ENCODE measurements at regions not wholly inside any gene's neighbourhood (a gene's known extent, or its start where the extent isn't known, plus 50 kb on each side); places are given as distances from the start of the nearest gene placed in this dataset.

DNA sequence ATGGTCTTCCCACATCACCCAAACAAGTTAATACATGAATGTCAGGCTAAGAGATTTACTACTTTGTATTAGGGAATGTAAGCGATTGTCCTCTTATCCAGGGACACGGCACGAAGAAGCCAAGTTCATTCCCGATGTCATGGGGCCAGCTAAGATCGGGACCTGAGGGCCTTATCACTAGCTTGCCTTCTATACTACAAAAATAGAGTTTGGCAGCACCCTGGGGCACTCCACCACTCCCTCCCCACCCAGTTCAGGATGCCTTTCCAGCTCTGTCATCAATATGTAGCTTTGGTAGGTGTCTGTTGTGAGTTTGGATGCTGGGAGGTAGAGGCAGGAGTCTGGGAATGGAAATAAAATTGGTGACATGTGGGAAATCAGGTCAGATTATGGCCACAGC, 197.5 kb downstream of the ATG4C start:
- no peak for DNase-seq (ENCODE audit: low spot score)

GRCh38 chr1:62988867-62989266, 204.9 kb downstream of the ATG4C start:
- no peak for DNase-seq (ENCODE audit: low spot score)

DNA sequence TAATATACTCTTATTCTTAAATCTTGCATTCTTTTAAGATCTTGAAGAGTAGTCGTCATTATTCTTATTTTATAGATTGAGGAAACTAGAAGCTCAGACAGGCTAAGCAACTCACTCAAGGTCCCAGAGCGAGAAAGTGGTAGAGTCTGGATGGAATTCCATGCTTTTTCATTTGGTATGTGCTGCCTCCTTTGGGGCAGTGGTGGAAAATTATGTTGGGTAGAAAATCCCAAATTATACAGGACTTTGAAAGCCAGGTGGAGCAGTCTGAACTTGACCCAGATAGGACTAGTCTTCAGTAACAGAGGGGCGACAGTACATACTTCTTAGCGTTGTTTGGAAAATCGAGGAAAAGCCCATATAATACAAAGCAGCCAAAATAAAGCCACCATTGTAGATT, 205.6 kb downstream of the ATG4C start:
- no peak for DNase-seq (ENCODE audit: low spot score)

DNA sequence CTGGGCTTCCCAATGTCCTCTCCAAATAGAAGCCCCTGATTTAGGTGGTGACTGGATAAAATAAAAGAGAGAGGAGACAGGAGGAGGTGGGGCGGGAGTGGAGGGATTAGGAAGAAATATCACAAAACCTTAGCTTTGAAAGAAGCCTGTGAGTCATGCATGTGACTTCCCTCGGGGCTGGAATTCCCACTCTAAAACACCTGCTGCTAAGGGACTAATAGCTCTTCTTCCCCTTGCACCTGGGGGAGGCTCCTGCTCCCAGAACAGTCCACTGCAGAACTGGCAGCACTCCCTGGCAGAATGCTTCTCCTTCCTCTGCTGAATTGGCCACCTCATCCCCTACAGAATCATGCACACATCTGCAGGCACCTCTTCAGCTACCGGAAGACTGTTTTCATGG, 207.2 kb downstream of the ATG4C start:
- no peak for DNase-seq (ENCODE audit: low spot score)

GRCh38 chr1:62993844-62994243, 209.9 kb downstream of the ATG4C start:
- DNase-seq (ENCODE audit: low spot score) = no peak

DNA sequence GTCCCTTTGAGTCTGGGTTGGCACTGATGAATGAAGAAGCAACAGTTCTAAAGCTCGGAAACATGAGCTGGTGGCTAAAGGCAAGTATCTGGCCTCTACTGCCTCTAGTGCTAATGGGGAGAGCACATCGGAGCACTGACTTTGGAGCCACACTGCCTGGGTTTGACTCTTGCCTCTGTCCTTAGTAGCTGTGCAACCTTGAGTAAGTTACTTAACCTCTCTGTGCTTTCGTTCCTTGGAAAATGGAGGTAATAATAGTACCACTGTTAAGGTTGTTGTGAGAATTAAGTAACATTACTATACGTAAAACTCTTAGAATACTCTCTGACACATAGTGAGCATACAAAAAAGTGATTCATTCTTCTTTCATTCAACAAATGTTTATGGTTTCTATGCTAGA, 211.2 kb downstream of the ATG4C start:
- no peak for DNase-seq (ENCODE audit: low spot score)

DNA sequence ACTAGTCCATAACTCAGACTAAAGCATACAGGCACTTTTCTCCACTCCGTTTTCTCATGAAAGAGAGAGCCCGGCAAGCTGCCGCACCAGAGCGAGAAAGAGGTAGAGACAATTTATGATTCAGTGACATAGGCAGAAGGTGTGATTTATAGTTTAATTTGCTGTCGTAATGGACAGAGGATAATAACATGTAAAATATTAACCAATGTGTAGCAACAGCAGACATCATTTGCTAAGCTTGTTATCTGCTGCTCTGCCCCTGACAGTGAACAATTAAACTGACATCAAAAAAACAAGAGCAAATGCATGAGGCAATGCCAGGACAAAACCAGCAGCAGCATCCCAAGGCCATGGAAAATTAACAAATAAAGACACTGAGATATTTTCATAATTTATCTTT, 214.0 kb downstream of the ATG4C start:
- DNase-seq (ENCODE audit: low spot score) = no peak

- DNase-seq (ENCODE audit: low spot score) = no peak
Measured at GRCh38 chr1:62998845-62999649, 215.1 kb downstream of the ATG4C start.

GRCh38 chr1:63000508-63000907, 216.6 kb downstream of the ATG4C start:
- DNase-seq (ENCODE audit: low spot score) = no peak

DNA sequence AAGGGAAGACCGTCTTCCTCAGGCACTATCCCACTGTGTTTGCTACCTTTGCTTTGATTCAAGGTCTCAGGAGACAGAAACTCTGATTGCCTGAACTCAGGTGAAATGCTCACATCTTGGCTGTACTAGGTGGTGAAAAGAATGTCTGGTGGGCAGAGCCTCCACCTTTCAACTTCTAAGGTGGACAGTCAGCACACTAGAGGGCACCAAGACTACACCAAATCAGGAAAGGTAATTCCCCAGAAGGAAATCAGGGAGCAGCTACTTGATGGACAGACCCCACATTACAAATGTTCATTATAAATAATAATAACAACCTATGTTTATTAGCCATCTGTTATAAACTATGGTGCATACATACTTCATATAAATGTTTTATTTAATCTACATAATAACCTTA, 220.9 kb downstream of the ATG4C start:
- DNase-seq (ENCODE audit: low spot score) = no peak

DNA sequence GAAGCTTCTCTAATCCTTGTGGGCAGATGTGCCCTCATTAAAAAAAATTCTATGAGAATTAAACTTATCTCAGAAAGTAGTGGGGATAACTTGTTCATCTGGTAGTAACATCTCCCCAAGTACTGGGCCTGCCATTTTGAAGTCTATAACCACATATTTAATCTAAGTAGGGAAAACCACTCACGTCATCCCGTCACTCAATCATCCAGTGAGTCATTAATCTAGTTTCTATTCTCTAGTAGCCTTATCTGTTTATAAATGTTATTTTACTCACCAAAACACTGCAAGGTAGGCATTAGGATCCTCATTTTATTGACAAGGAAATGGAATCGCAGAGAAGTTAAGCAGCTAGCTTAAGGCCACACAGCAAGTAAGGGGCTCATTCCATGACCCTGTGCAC, 221.9 kb downstream of the ATG4C start:
- no peak for DNase-seq (ENCODE audit: low spot score)

- DNase-seq (ENCODE audit: low spot score) = no peak
Measured at GRCh38 chr1:63009421-63009820, 225.5 kb downstream of the ATG4C start.

- no peak for DNase-seq (ENCODE audit: low spot score)
Measured at GRCh38 chr1:63010913-63011660, 227.2 kb downstream of the ATG4C start.

DNA sequence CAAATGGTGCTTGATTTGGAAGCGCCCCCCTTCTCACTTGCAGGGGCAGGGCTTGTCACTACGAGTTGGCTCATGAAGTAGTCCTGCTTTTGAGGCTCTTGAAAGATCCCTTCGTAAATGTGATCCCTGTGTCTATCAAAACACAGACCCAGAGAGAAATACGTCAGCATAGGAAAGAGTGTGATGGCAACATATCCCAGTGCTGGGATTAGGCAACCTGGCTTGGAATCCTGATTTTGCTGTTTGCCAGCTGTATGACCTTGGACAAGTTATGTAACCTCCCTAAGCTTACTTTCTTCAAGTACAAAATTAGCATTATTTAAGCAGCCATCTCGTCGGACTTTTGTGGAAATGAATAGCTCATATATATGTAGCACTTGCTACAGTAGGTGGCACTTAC, 228.4 kb downstream of the ATG4C start:
- DNase-seq (ENCODE audit: low spot score) = no peak

DNA sequence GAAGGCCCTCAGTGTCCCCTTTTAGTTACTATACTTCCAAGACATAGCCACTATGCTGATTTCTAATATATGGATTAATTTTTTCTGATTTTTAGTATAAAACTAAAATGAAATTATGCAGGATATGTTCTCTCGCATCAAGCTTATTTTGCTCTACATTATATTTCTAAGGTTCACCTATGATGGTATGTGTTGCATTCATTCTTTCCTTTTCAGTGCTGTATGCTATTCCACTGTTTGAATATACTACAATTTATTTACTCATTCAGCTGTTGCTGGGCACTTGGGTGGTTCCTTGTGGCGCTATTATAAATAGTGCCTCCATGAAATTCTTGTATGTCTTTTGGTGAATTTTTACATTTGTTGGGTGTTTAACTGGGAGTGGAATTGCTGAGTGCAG, 230.3 kb downstream of the ATG4C start:
- DNase-seq (ENCODE audit: low spot score) = no peak

DNA sequence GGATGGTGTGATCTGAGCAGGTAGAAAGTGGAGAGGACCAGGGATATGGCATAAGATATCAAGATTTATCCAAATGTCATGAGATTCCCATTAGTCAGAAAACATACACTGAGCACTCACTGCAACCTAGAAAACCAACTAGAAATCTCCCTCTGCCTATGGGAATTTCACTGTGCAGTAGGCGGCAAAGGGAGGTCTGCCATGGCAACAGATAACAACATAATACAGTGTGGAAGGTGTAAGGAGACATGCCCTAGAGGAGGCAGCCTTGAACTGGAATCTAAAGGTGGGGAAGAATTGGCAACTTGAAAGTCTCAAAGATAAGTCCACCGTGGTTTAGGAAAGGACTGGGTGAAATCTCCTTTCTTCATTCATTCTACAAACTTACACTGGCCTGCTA, 238.4 kb downstream of the ATG4C start:
- no peak for DNase-seq (ENCODE audit: low spot score)

DNA sequence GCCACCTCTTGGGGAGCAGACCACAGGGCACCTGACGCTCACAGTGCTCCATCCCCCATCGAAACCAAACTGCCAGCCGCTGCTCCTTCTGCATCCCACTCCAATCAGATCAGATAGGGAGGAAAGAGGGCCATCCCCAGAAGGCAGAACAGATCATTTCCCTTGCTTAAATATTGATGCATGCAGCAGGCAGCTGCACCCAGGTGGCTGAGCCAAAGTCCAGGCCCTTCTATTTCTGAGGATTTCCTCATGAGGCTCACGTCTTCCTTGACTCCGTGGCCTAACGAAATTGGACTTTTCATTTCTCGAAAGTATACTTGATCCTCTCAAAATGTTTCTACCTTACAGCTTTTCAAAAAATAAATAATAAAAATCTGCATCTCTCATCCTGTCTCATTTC, 239.2 kb downstream of the ATG4C start:
- no peak for DNase-seq (ENCODE audit: low spot score)

GRCh38 chr1:63023637-63024036, 239.7 kb downstream of the ATG4C start:
- DNase-seq (ENCODE audit: low spot score) = no peak

DNA sequence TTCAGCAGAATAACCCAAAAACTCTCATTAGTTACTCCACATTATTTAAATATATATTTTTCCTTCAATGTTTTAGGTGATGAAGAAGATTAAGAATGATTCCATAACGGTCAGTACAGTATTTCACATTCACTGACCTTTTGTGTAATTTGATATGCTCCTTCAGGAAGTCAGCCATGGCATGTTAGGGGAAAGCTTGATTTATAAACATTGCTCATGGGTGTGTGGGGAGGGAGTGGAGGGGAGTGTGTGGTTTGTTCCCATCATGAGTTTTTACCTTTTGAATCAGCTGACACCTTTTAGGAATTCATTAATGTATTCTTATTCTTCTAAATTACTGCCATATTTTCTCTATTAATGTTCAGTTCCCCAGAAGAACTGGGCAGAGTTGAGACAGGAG, 240.2 kb downstream of the ATG4C start:
- no peak for DNase-seq (ENCODE audit: low spot score)

DNA sequence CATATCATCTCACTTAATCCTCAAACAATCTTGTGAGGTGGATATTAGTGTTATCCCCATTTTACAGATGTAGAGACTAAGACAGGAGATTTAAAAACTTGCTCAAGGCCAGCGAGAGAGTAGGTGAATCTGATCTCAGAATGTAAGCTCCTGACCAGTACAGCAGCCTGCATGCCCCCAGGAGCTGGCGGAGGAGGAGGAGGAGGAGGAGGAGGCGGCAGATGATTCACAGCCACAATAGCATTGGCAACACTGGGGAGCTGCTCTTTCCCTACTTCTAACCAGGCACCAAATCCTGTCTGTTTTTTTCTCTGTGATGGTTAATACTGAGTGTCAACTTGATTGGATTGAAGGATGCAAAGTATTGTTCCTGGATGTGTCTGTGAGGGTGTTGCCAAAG, 243.2 kb downstream of the ATG4C start:
- DNase-seq (ENCODE audit: low spot score) = no peak

DNA sequence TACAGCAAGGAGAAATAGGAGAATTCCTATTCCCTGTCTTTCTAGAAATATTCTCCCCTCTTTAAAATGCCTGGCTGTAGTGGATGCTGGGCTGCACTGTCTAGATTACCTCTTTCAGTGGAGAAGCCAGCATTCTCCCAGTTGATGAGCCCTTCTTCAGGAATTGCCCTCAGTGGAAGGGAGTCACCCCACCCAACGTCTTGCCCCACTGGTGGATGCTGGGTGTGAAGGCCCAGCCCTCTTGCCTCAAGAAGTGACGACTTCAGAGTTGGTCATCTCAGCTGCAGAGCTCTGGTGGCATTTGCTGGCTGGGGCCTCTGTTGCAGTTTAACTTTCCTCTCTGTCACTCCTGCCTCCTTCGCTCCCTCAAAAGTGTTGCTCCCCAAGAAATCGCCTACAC, 248.2 kb downstream of the ATG4C start:
- no peak for DNase-seq (ENCODE audit: low spot score)

GRCh38 chr1:63033211-63033610, 249.3 kb downstream of the ATG4C start:
- DNase-seq (ENCODE audit: low spot score) = no peak

GRCh38 chr1:63034256-63034655, 250.3 kb downstream of the ATG4C start:
- DNase-seq (ENCODE audit: low spot score) = no peak

DNA sequence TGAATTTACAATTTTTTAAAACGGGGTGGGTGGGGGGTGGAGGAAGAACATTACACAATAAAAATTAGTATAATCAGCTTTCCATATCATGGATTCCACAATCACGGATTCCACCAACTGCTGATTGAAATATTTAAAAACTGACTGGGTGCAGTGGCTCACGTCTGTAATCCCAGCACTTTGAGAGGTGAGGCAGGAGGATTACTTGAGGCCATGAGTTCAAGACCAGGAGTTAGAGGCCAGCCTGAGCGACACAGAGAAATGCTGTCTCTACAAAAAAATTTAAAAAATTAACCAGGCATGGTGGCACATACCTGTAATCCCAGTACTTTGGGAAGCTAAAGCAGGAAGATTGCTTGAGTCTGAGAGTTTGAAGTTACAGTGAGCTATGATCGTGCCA, 254.7 kb downstream of the ATG4C start:
- no peak for DNase-seq (ENCODE audit: low spot score)
